H9 (cell line): ENCODE measurements at regions not wholly inside any gene's neighbourhood (a gene's known extent, or its start where the extent isn't known, plus 50 kb on each side); places are given as distances from the start of the nearest gene placed in this dataset.

Experiments
- DNase-seq: peaks from one replicate; pipeline ENCODE4 v3.0.0-alpha.2; 2017
- H2AFZ ChIP-seq: one replicate; pipeline ENCODE4 v1.6.1; 2013; ENCODE audit warnings: mild to moderate bottlenecking, low read length, control low read depth, moderate library complexity
- H2AK5ac ChIP-seq: 2 replicates; pipeline ENCODE4 v1.6.1; 2013; ENCODE audit warnings: low read length, control low read depth, mixed read lengths; ENCODE audit not compliant: insufficient read length
- H2BK120ac ChIP-seq: one replicate; pipeline ENCODE4 v1.6.1; 2013; ENCODE audit warnings: low read depth, mild to moderate bottlenecking, low read length, control low read depth, inconsistent platforms; ENCODE audit not compliant: poor library complexity, severe bottlenecking
- H2BK12ac ChIP-seq: 2 replicates; pipeline ENCODE4 v1.6.1; 2013; ENCODE audit warnings: low read length, control low read depth, mixed read lengths, low read depth; ENCODE audit not compliant: insufficient read length
- H2BK15ac ChIP-seq: 2 replicates; pipeline ENCODE4 v1.6.1; 2013; ENCODE audit warnings: low read depth, low read length, control low read depth
- H2BK20ac ChIP-seq: one replicate; pipeline ENCODE4 v1.6.1; 2013; ENCODE audit warnings: low read depth, mild to moderate bottlenecking, low read length, control low read depth, inconsistent platforms; ENCODE audit not compliant: poor library complexity, severe bottlenecking
- H2BK5ac ChIP-seq: 2 replicates; pipeline ENCODE4 v1.6.1; 2013; ENCODE audit warnings: low read length, control low read depth, mixed read lengths; ENCODE audit not compliant: insufficient read length
- H3K14ac ChIP-seq: 2 replicates; pipeline ENCODE4 v1.6.1; 2013; ENCODE audit warnings: low read length, control low read depth; ENCODE audit not compliant: insufficient read depth
- H3K18ac ChIP-seq: 2 replicates; pipeline ENCODE4 v1.6.1; 2013; ENCODE audit warnings: low read depth, mild to moderate bottlenecking, mixed read lengths, low read length, control low read depth; ENCODE audit not compliant: insufficient read length
- H3K23ac ChIP-seq: 2 replicates; pipeline ENCODE4 v1.6.1; 2013; ENCODE audit warnings: low read length, control low read depth, mixed read lengths, low read depth; ENCODE audit not compliant: insufficient read length
- H3K23me2 ChIP-seq: 2 replicates; pipeline ENCODE4 v1.6.1; 2013; ENCODE audit warnings: low read depth, mild to moderate bottlenecking, mixed read lengths, low read length, control low read depth; ENCODE audit not compliant: insufficient read length, poor library complexity, severe bottlenecking
- H3K27ac ChIP-seq: 2 replicates; pipeline ENCODE4 v1.5.1; 2013; ENCODE audit warnings: low read length, control low read depth, mixed read lengths, low read depth; ENCODE audit not compliant: insufficient read length
- H3K27me3 ChIP-seq: 2 replicates; pipeline ENCODE4 v1.6.1; 2013; ENCODE audit warnings: low read length, control low read depth, inconsistent platforms; ENCODE audit not compliant: insufficient read depth
- H3K4ac ChIP-seq: 2 replicates; pipeline ENCODE4 v1.6.1; 2013; ENCODE audit warnings: low read depth, mild to moderate bottlenecking, control low read depth, inconsistent platforms, low read length, moderate library complexity
- H3K4me1 ChIP-seq: 2 replicates; pipeline ENCODE4 v1.6.1; 2013; ENCODE audit warnings: low read length, control low read depth, inconsistent platforms; ENCODE audit not compliant: insufficient read depth
- H3K4me2 ChIP-seq: 2 replicates; pipeline ENCODE4 v1.6.1; 2013; ENCODE audit warnings: low read length, control low read depth, mixed read lengths; ENCODE audit not compliant: insufficient read length, insufficient read depth
- H3K56ac ChIP-seq: 2 replicates; pipeline ENCODE4 v1.6.1; 2013; ENCODE audit warnings: low read depth, mild to moderate bottlenecking, mixed read lengths, low read length, control low read depth; ENCODE audit not compliant: insufficient read length
- H3K79me1 ChIP-seq: 2 replicates; pipeline ENCODE4 v1.6.1; 2013; ENCODE audit warnings: low read depth, mild to moderate bottlenecking, moderate library complexity, low read length, control low read depth, inconsistent platforms; ENCODE audit not compliant: insufficient read depth, poor library complexity, severe bottlenecking
- H3K79me2 ChIP-seq: 2 replicates; pipeline ENCODE4 v1.6.1; 2013; ENCODE audit warnings: low read length, control low read depth, inconsistent platforms; ENCODE audit not compliant: insufficient read depth
- H3K9ac ChIP-seq: 2 replicates; pipeline ENCODE4 v1.6.1; 2013; ENCODE audit warnings: low read length, control low read depth, mixed read lengths; ENCODE audit not compliant: insufficient read length; ENCODE audit errors: extremely low read depth
- H3K9me3 ChIP-seq: one replicate; pipeline ENCODE4 v1.6.1; 2013; ENCODE audit warnings: low read depth, low read length, inconsistent platforms; ENCODE audit not compliant: control insufficient read depth
- H3T11ph ChIP-seq: one replicate; pipeline ENCODE4 v1.6.1; 2013; ENCODE audit warnings: mild to moderate bottlenecking, low read length, control low read depth, inconsistent platforms
- H4K20me1 ChIP-seq: one replicate; pipeline ENCODE4 v1.6.1; 2013; ENCODE audit not compliant: control insufficient read depth, insufficient read length, insufficient read depth
- H4K5ac ChIP-seq: 2 replicates; pipeline ENCODE4 v1.6.1; 2013; ENCODE audit warnings: low read depth, mild to moderate bottlenecking, mixed read lengths, low read length, control low read depth; ENCODE audit not compliant: insufficient read length
- H4K8ac ChIP-seq: replicated peaks from 2 replicates; pipeline ENCODE4 v1.6.1; 2013; ENCODE audit warnings: low read length, control low read depth, mixed read lengths, low read depth; ENCODE audit not compliant: insufficient read length
- H4K91ac ChIP-seq: 2 replicates; pipeline ENCODE4 v1.6.1; 2013; ENCODE audit warnings: low read depth, mild to moderate bottlenecking, moderate library complexity, mixed read lengths, low read length, control low read depth; ENCODE audit not compliant: insufficient read length
- H3K27ac Mint-ChIP-seq, 3 experiments: 2 replicates in 2 of 3; 3 replicates in 1 of 3; pipeline ENCODE4 v1.8.0; 2020 to 2021; ENCODE audit warnings: mixed read lengths in 3 of 3, mild to moderate bottlenecking in 1 of 3, moderate library complexity in 1 of 3
- H3K27me3 Mint-ChIP-seq: 2 replicates; pipeline ENCODE4 v1.8.0; 2021; ENCODE audit warnings: low read depth, mild to moderate bottlenecking, moderate library complexity, mixed read lengths
- H3K36me3 Mint-ChIP-seq, 3 experiments: 2 replicates in 2 of 3; 3 replicates in 1 of 3; pipeline ENCODE4 v1.8.0; 2020 to 2021; ENCODE audit warnings: low read depth in 3 of 3, mixed read lengths in 3 of 3; ENCODE audit not compliant: insufficient read depth in 1 of 3
- H3K4me1 Mint-ChIP-seq, 2 experiments: 2 replicates each; pipeline ENCODE4 v1.8.0; 2020; ENCODE audit warnings: mixed read lengths in 2 of 2
- H3K4me3 Mint-ChIP-seq, 2 experiments: 2 replicates in 1 of 2; 3 replicates in 1 of 2; pipeline ENCODE4 v1.8.0; 2020 to 2021; ENCODE audit warnings: mild to moderate bottlenecking in 2 of 2, mixed read lengths in 2 of 2, moderate library complexity in 1 of 2
- H3K9me3 Mint-ChIP-seq, 2 experiments: 2 replicates in 1 of 2; 3 replicates in 1 of 2; pipeline ENCODE4 v1.8.0; 2020; ENCODE audit warnings: mild to moderate bottlenecking in 2 of 2, mixed read lengths in 2 of 2, moderate library complexity in 1 of 2
- CTCF ChIP-seq: fragments of 200-600 bp; sonication (generic); conservative IDR thresholded peaks from 3 replicates; pipeline ENCODE4 v1.8.0; 2021; ENCODE audit warnings: antibody characterized with exemption, mild to moderate bottlenecking
- WGBS: extraction: QIAGEN DNeasy Blood & Tissue Kit; methylation state at CpG from one replicate; pipeline ENCODE4 v1.1.7; 2013; ENCODE audit warnings: missing lambda C conversion rate, low lambda C conversion rate, mixed read lengths; ENCODE audit not compliant: insufficient read length; ENCODE audit errors: extremely low coverage; 5-methylcytosine and 5-hydroxymethylcytosine counted together

- H3K18ac ChIP-seq, result no peak overlapping the region
- no peak overlapping the region for H2BK5ac ChIP-seq
- H3K27ac ChIP-seq, result no peak overlapping the region
- H3K4me1 Mint-ChIP-seq, result peaks cover 16 to 27% of the 10 kb centered on the region in 2 experiments
- H2AFZ ChIP-seq, result no peak overlapping the region
- no peaks in the 10 kb centered on the region for H4K20me1 ChIP-seq
- H2BK20ac ChIP-seq, result no peak overlapping the region
- H2BK120ac ChIP-seq, result no peak overlapping the region
- no peak overlapping the region for H2BK15ac ChIP-seq
- no peaks in the 10 kb centered on the region for H3K27me3 Mint-ChIP-seq
- no peaks in the 10 kb centered on the region for H3K79me2 ChIP-seq
- H3K14ac ChIP-seq, result no peak overlapping the region
- no peak overlapping the region for H2AK5ac ChIP-seq
- no peaks in the 10 kb centered on the region for H3K9me3 Mint-ChIP-seq
- H3K4me3 Mint-ChIP-seq, result no peak overlapping the region
- H3K4me1 ChIP-seq, result no peaks in the 10 kb centered on the region; the same call in 1 of the 2 replicates
- no peak overlapping the region for H3T11ph ChIP-seq
- no peak overlapping the region for H4K5ac ChIP-seq
- no peak overlapping the region for H3K4ac ChIP-seq
- H3K23ac ChIP-seq, result no peak overlapping the region
- WGBS, result no CpG with 5 or more reads among the region's 4 CpGs
- H3K4me2 ChIP-seq, result no peak overlapping the region
- H4K8ac ChIP-seq, result no peak overlapping the region
- H3K27me3 ChIP-seq, result no peaks in the 10 kb centered on the region
- no peak overlapping the region for H2BK12ac ChIP-seq
- no peaks in the 10 kb centered on the region for H3K23me2 ChIP-seq
- no peaks in the 10 kb centered on the region for H3K79me1 ChIP-seq
- no peak overlapping the region for H3K9ac ChIP-seq
- no peak overlapping the region for H3K56ac ChIP-seq
- no peak for DNase-seq
- H4K91ac ChIP-seq, result no peak overlapping the region
- no peak for TF ChIP-seq CTCF
- no peaks in the 10 kb centered on the region for H3K9me3 ChIP-seq
- H3K36me3 Mint-ChIP-seq, result no peaks in the 10 kb centered on the region
- H3K27ac Mint-ChIP-seq, result peak overlapping the region in 1 of 3 experiments; percentile 90; a peak in 1 of 7 replicates
Observed at GRCh38 chr6:109303164-109303563, 79.1 kb downstream of the CD164 start.
